IPS-18c (cell line): ENCODE measurements at regions not wholly inside any gene's neighbourhood (a gene's known extent, or its start where the extent isn't known, plus 50 kb on each side); places are given as distances from the start of the nearest gene placed in this dataset.
"Not testable (repeated sequence)": the region's sequence is repeated elsewhere in the genome, so short reads cannot be mapped to it uniquely, and the experiment has no call there.

Experiments
- H3K4me3 ChIP-seq: 2 replicates; pipeline ENCODE4 v1.7.0; 2013; ENCODE audit warnings: low read depth, mild to moderate bottlenecking, low read length, moderate library complexity; ENCODE audit not compliant: insufficient read depth
- H3K9me3 ChIP-seq: one replicate; pipeline ENCODE4 v1.6.1; 2013; ENCODE audit warnings: mild to moderate bottlenecking, low read length, moderate library complexity; ENCODE audit not compliant: control insufficient read depth, insufficient read depth

DNA sequence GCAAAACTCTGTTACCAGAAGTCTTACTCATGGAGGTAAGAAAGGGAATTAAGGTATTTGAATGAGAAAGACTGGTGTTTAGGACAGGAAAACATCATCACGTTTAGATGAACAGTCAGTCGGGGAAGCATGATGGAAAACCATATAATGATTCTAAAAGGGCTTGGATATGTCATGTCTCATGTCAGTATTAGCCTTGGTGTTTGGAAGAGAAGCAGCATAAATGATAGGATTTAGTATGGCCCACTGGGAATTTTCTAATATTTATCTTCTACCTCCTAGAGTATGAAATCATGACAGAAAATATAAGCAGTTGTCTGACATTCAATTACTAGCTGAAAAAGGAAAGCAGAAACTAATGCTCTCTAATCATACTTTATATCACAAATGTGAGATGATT, 1643.6 kb upstream of the CELF4 start:
- Histone ChIP-seq H3K4me3 (no peak overlapping the region), H3K9me3 (no peaks in the 10 kb centered on the region)

DNA sequence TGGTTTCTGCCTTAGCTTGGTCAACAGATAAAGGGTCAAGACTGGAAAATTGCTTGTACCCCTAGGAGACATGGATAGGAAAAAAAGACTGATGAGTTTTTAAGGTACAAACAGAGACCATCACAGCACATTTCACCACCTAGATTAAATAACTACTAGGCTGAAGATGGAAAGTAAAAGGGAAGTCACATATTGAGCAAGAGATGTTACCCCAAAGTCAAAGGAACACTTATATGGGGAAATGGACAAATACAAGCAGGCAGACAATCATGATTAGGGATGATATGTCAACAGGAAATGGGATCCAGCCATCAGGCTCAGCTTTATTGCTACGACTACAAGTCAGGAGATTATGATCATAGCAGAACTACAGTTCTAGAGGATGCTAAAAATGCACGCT, 1643.1 kb upstream of the CELF4 start:
- Histone ChIP-seq H3K4me3 (no peak overlapping the region), H3K9me3 (no peaks in the 10 kb centered on the region)

GRCh38 chr18:39208190-39208589, 1642.6 kb upstream of the CELF4 start:
- Histone ChIP-seq H3K9me3 (no peaks in the 10 kb centered on the region), H3K4me3 (no peak overlapping the region)

DNA sequence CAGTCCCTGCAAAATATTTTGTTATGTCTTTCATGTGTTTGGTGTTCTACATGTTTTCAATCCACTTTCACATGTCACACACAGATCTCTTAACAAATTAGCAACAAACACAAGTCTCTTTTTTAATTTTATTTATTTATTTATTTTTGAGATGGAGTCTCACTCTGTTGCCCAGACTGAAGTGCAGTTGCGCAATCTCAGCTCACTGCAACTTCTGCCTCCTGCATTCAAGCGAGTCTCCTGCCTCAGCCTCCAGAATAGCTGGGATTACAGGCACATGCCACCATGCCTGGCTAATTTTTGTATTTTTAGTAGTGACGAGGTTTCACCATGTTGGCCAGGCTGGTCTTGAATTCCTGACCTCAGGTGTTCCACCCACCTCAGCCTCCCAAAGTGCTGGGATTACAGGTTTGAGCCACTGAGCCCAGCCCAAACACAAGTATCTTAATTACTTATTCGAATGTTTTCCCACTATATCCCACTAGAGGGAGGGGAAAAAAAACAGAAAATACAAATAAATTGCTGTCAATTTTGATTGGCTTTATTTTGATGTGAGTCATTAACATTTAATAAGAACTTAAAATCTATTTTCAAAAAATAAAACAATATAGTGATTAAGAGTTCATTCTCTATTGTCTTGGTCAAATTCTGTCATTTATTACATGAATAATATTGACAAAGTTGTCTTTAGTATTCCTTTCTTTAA, 1641.0 kb upstream of the CELF4 start:
- not testable (repeated sequence) for H3K4me3 ChIP-seq

GRCh38 chr18:39205565-39206195, 1640.1 kb upstream of the CELF4 start:
- no peaks in the 10 kb centered on the region for H3K9me3 ChIP-seq
- H3K4me3 ChIP-seq = no peak overlapping the region

More for the DNA sequence above, 1641.0 kb upstream of the CELF4 start:
- H3K9me3 ChIP-seq = not testable (repeated sequence)

- Histone ChIP-seq H3K9me3 (no peaks in the 10 kb centered on the region), H3K4me3 (no peak overlapping the region)
Observed at GRCh38 chr18:39200153-39200552, 1634.6 kb upstream of the CELF4 start.

- H3K4me3 ChIP-seq = no peak overlapping the region
- H3K9me3 ChIP-seq = no peaks in the 10 kb centered on the region
Observed at GRCh38 chr18:39199231-39199855, 1633.7 kb upstream of the CELF4 start.

GRCh38 chr18:39198376-39198775, 1632.8 kb upstream of the CELF4 start:
- H3K4me3 ChIP-seq = no peak overlapping the region
- no peaks in the 10 kb centered on the region for H3K9me3 ChIP-seq

DNA sequence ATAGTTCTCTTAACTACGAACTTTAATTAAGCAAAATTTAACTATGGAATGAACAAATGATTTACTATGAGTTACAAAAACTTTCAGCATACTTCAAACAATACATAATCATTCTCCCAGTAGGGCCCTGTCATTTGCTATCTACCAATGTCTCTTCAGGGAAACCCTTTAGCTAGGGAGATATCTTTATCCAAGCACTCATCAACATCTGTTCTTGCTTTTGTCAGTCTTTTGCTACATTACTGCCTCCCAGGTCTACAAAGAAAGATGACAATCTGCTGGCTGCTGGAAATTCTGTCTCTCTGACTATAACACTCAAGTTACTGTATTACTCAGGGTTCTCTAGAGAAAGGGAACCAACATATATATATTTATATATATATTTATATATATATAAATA, 1626.3 kb upstream of the CELF4 start:
- H3K4me3 ChIP-seq = no peak overlapping the region
- H3K9me3 ChIP-seq = no peaks in the 10 kb centered on the region

GRCh38 chr18:39191058-39191457, 1625.5 kb upstream of the CELF4 start:
- Histone ChIP-seq H3K4me3 (no peak overlapping the region), H3K9me3 (no peaks in the 10 kb centered on the region)

DNA sequence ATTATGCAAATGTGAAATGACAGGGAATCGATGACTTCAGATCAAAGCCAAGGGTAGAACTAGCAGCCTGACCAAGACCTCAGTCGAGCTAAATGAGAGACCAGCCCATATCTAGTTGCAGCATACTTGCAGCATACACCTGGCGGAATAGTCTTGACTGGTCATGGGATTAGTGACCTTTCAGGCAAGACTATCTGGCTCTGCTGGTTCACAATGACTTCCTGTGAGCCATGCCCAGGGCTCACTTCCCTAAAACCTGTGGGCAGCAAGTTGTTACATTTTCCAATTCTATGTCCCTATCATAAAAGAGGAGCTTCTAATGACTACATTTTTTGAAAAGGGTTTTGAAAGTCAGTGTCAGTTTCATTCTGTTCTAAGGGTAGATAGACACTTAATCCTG, 1624.9 kb upstream of the CELF4 start:
- no peaks in the 10 kb centered on the region for H3K9me3 ChIP-seq
- no peak overlapping the region for H3K4me3 ChIP-seq

- Histone ChIP-seq H3K4me3 (no peak overlapping the region), H3K9me3 (no peaks in the 10 kb centered on the region)
Observed at GRCh38 chr18:39188278-39188677, 1622.7 kb upstream of the CELF4 start.

- Histone ChIP-seq H3K9me3 (no peaks in the 10 kb centered on the region), H3K4me3 (no peak overlapping the region)
Observed at GRCh38 chr18:39186008-39186407, 1620.4 kb upstream of the CELF4 start.

GRCh38 chr18:39184176-39184575, 1618.6 kb upstream of the CELF4 start:
- Histone ChIP-seq H3K9me3 (no peaks in the 10 kb centered on the region), H3K4me3 (no peak overlapping the region)

DNA sequence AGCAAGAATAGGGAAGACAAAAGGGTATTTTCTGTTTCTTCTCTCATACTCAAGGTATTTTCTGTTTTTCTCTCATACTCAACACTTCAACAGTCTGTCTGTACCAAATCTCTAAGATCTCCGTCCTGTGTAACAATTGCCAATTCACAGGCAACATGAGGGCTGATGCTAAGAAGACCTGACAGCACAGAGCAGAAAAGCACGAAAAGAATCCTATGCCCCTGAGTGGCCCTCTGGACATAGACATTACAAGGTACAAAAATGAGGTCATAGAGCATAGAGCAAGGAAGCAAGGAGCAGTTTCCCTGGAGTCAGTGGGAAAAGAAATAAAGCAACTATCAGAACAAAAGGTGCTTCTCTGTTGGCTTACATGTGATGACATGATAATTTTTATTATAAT, 1612.6 kb upstream of the CELF4 start:
- Histone ChIP-seq H3K9me3 (no peaks in the 10 kb centered on the region), H3K4me3 (no peak overlapping the region)

DNA sequence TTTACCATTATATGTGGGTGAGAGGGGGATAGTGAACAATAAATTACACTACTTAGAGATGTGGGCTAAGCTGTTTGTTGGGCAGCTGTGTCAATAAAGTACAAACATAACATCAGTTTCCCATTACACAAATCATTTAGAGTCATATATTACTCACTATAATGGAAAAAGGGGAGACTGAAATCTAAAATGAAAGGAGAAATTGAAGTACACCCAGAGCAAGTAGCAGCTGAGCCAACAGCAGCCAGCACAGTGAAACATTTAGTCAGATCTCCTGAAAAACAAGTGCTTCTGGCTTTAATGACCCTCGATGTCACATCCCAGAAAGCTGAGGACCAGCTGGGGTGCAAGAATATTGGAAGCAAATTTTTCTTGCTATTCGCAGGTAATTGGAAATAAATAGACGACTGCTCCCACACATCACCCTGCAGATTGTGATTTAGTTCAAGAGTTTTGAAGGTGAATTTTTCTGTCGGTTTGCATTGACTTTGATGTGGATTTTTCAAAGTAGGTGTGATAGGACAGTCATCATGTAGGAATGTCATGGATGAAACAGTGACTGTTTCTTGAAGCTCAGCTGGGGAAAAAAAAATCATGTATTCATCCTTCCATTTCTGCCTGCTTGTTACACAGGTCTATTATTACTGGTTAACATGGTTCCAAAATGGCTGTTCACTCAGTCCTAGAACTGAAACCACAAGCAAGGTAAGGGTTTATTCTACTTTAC, 1607.3 kb upstream of the CELF4 start:
- H3K4me3 ChIP-seq = no peak overlapping the region
- H3K9me3 ChIP-seq = no peaks in the 10 kb centered on the region

DNA sequence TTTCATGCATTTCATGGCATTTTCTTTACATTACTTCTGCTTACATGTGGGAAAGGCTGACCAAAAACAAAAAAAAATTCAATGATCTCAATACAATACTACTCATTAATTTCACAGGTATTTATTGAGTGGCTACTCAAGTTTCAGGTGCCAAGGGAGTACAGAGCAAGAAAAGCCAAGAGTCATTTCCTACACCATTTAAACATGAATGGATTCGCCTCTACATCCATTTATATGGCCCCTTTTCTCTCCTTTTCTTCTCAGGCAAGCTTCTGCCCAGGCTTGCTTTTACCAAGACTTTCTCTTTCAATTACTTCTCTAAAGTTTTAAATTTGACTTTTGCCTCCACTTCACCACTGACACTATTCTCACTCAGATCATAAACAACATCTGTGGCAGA, 1603.1 kb upstream of the CELF4 start:
- H3K9me3 ChIP-seq = no peaks in the 10 kb centered on the region

DNA sequence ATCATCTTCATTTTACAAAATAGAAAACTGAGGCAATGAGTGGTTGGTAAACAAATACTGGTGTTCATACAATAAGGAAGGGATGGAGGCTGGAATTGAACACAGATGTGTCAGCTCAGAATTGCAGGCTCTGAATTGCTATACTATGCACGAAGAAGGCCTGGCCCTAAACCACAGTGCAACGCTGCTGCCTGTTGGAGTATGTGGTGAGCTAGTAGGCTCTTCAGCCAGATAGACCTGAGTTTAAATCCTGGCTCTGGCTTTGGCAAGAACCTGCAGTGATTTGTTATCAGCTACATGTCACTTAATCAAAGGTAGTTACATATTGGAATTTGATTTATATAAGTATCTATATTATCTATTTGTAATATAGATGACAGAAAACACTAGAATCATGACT, 1602.4 kb upstream of the CELF4 start:
- Histone ChIP-seq H3K9me3 (no peaks in the 10 kb centered on the region), H3K4me3 (no peak overlapping the region)

More for the DNA sequence above, 1603.1 kb upstream of the CELF4 start:
- no peak overlapping the region for H3K4me3 ChIP-seq
